ENCODE measurements at regions not wholly inside any gene's neighbourhood (a gene's known extent, or its start where the extent isn't known, plus 50 kb on each side); places are given as distances from the start of the nearest gene placed in this dataset.

- no peak for DNase-seq
Observed at GRCh38 chr1:38275960-38276359, 229.4 kb upstream of the POU3F1 start.

GRCh38 chr1:38274974-38275373 lies 228.4 kb upstream of the POU3F1 start:
- no peak for DNase-seq

GRCh38 chr1:38273196-38273804 lies 226.7 kb upstream of the POU3F1 start:
- DNase-seq = no peak

- no peak for DNase-seq
Observed at GRCh38 chr1:38272515-38272914, 225.9 kb upstream of the POU3F1 start.

GRCh38 chr1:38270849-38271633 lies 224.4 kb upstream of the POU3F1 start:
- no peak for DNase-seq

- no peak for DNase-seq
Observed at GRCh38 chr1:38269923-38270848, 223.6 kb upstream of the POU3F1 start.

GRCh38 chr1:38268226-38268625 lies 221.6 kb upstream of the POU3F1 start:
- DNase-seq = no peak

- no peak for DNase-seq
Observed at GRCh38 chr1:38267037-38268036, 220.7 kb upstream of the POU3F1 start.

GRCh38 chr1:38266197-38266520 lies 219.6 kb upstream of the POU3F1 start:
- no peak for DNase-seq

- DNase-seq = no peak
Observed at GRCh38 chr1:38265293-38266196, 219.0 kb upstream of the POU3F1 start.

- no peak for DNase-seq
Observed at GRCh38 chr1:38263438-38263837, 216.8 kb upstream of the POU3F1 start.

- DNase-seq = no peak
Observed at GRCh38 chr1:38261574-38261973, 215.0 kb upstream of the POU3F1 start.

- DNase-seq = no peak
Observed at GRCh38 chr1:38258085-38258627, 211.6 kb upstream of the POU3F1 start.

GRCh38 chr1:38257374-38257773 lies 210.8 kb upstream of the POU3F1 start:
- no peak for DNase-seq

- DNase-seq = no peak
Observed at GRCh38 chr1:38256072-38256471, 209.5 kb upstream of the POU3F1 start.

GRCh38 chr1:38253314-38253713 lies 206.7 kb upstream of the POU3F1 start:
- no peak for DNase-seq

- no peak for DNase-seq
Observed at GRCh38 chr1:38250356-38250755, 203.8 kb upstream of the POU3F1 start.

GRCh38 chr1:38249001-38249400 lies 202.4 kb upstream of the POU3F1 start:
- DNase-seq = no peak

- no peak for DNase-seq
Observed at GRCh38 chr1:38246955-38247952, 200.7 kb upstream of the POU3F1 start.

All from activated effector memory CD4-positive, alpha-beta T cell treated with Interleukin-2 at 50 U/mL for 16 hours (primary cell).